GM12891 (cell line): ENCODE measurements at regions not wholly inside any gene's neighbourhood (a gene's known extent, or its start where the extent isn't known, plus 50 kb on each side); places are given as distances from the start of the nearest gene placed in this dataset.

Experiments
- DNase-seq: peaks from one replicate; pipeline ENCODE4 v3.0.0; 2011; ENCODE audit warnings: low spot score; ENCODE audit not compliant: insufficient read length
- FAIRE-seq: peaks from 2 replicates; lab custom pipeline; 2011; peaks lifted over from hg19 to GRCh38; lab: Jason Lieb, UNC
- PAX5 ChIP-seq: IDR thresholded peaks from 2 replicates; pipeline ENCODE4 v1.6.1; 2011; ENCODE audit warnings: low read length, moderate library complexity, mild to moderate bottlenecking; ENCODE audit not compliant: insufficient read depth, severe bottlenecking
- POLR2A ChIP-seq: IDR thresholded peaks from 2 replicates; pipeline ENCODE4 v1.6.1; 2011; ENCODE audit warnings: low read depth, low read length, control low read depth
- POLR2AphosphoS5 ChIP-seq: IDR thresholded peaks from 2 replicates; pipeline ENCODE4 v1.6.1; 2011; ENCODE audit warnings: low read depth, low read length, control low read depth
- POU2F2 ChIP-seq: IDR thresholded peaks from 2 replicates; pipeline ENCODE4 v1.6.1; 2011; ENCODE audit warnings: low read depth, mild to moderate bottlenecking, control low read depth, low read length, moderate library complexity
- SPI1 ChIP-seq: IDR thresholded peaks from 2 replicates; pipeline ENCODE4 v1.6.1; 2011; ENCODE audit warnings: low read depth, low read length, control low read depth
- TAF1 ChIP-seq: IDR thresholded peaks from 2 replicates; pipeline ENCODE4 v1.6.1; 2011; ENCODE audit warnings: low read depth, low read length, control low read depth

GRCh38 chr10:10094691-10095090, 923.0 kb upstream of the CELF2 start:
- no peak for FAIRE-seq
- DNase-seq, result no peak
- TF ChIP-seq POU2F2, result no peak
- TF ChIP-seq TAF1, result no peak
- no peak for TF ChIP-seq PAX5
- TF ChIP-seq POLR2AphosphoS5, result no peak
- TF ChIP-seq POLR2A, result no peak
- no peak for TF ChIP-seq SPI1

- no peak for DNase-seq
- no peak for TF ChIP-seq PAX5
- no peak for TF ChIP-seq POU2F2
- no peak for TF ChIP-seq POLR2A
- TF ChIP-seq POLR2AphosphoS5, result no peak
- TF ChIP-seq TAF1, result no peak
- TF ChIP-seq SPI1, result no peak
- no peak for FAIRE-seq
Measured at GRCh38 chr10:10096296-10096695, 921.4 kb upstream of the CELF2 start.

- DNase-seq (no peak), FAIRE-seq (no peak)
- TF ChIP-seq POU2F2 (no peak), SPI1 (no peak), POLR2A (no peak), POLR2AphosphoS5 (no peak), TAF1 (no peak), PAX5 (no peak)
Measured at GRCh38 chr10:10096898-10097297, 920.8 kb upstream of the CELF2 start.

GRCh38 chr10:10101106-10101505, 916.6 kb upstream of the CELF2 start:
- FAIRE-seq (no peak), DNase-seq (no peak)

GRCh38 chr10:10110844-10111490, 906.7 kb upstream of the CELF2 start:
- DNase-seq, result no peak
- FAIRE-seq, result no peak

More at GRCh38 chr10:10101106-10101505, 916.6 kb upstream of the CELF2 start:
- TF ChIP-seq TAF1, result no peak
- TF ChIP-seq POLR2AphosphoS5, result no peak
- no peak for TF ChIP-seq POU2F2
- TF ChIP-seq POLR2A, result no peak
- no peak for TF ChIP-seq SPI1
- TF ChIP-seq PAX5, result no peak

GRCh38 chr10:10118131-10118530, 899.5 kb upstream of the CELF2 start:
- TF ChIP-seq POLR2A (no peak), POLR2AphosphoS5 (no peak), SPI1 (no peak), TAF1 (no peak), POU2F2 (no peak), PAX5 (no peak)
- FAIRE-seq (no peak), DNase-seq (no peak)

More at GRCh38 chr10:10110844-10111490, 906.7 kb upstream of the CELF2 start:
- no peak for TF ChIP-seq POU2F2
- TF ChIP-seq SPI1, result no peak
- no peak for TF ChIP-seq TAF1
- no peak for TF ChIP-seq PAX5
- no peak for TF ChIP-seq POLR2A
- no peak for TF ChIP-seq POLR2AphosphoS5

- DNase-seq (no peak), FAIRE-seq (no peak)
- TF ChIP-seq SPI1 (no peak), POU2F2 (no peak), PAX5 (no peak), POLR2A (no peak), TAF1 (no peak), POLR2AphosphoS5 (no peak)
Measured at GRCh38 chr10:10120671-10121070, 897.0 kb upstream of the CELF2 start.

- no peak for DNase-seq
- no peak for FAIRE-seq
Measured at GRCh38 chr10:10125676-10126075, 892.0 kb upstream of the CELF2 start.

GRCh38 chr10:10126218-10126617, 891.5 kb upstream of the CELF2 start:
- no peak for TF ChIP-seq TAF1
- TF ChIP-seq SPI1, result no peak
- no peak for TF ChIP-seq POLR2A
- no peak for TF ChIP-seq POLR2AphosphoS5
- TF ChIP-seq PAX5, result no peak
- TF ChIP-seq POU2F2, result no peak
- FAIRE-seq, result no peak
- no peak for DNase-seq

More at GRCh38 chr10:10125676-10126075, 892.0 kb upstream of the CELF2 start:
- TF ChIP-seq POU2F2 (no peak), POLR2A (no peak), TAF1 (no peak), PAX5 (no peak), POLR2AphosphoS5 (no peak), SPI1 (no peak)

GRCh38 chr10:10128387-10128786, 889.3 kb upstream of the CELF2 start:
- DNase-seq (no peak), FAIRE-seq (no peak)
- no peak for TF ChIP-seq POLR2A
- TF ChIP-seq SPI1, result no peak
- TF ChIP-seq POLR2AphosphoS5, result no peak
